Thymus (tissue), 11 donors: ENCODE measurements at regions not wholly inside any gene's neighbourhood (a gene's known extent, or its start where the extent isn't known, plus 50 kb on each side); places are given as distances from the start of the nearest gene placed in this dataset.

Experiments used
- DNase-seq, 9 donors: peaks; one replicate each; pipeline ENCODE4 v3.0.0-alpha.2; 2013; ENCODE audit warnings: low spot score in 9 of 9, low read depth in 6 of 9, missing footprints in 1 of 9
- H3K27ac ChIP-seq, 2 donors: one replicate each; pipeline ENCODE4 v1.5.1; 2013; ENCODE audit warnings: control low read depth in 1 of 2, low read depth in 1 of 2, low read length in 1 of 2, mild to moderate bottlenecking in 1 of 2, moderate library complexity in 1 of 2
- H3K27me3 ChIP-seq, 2 donors: one replicate each; pipeline ENCODE4 v1.5.1; 2013; ENCODE audit warnings: low read length in 1 of 2; ENCODE audit not compliant: control insufficient read depth in 2 of 2, insufficient read depth in 1 of 2
- H3K36me3 ChIP-seq, 2 donors: one replicate each; pipeline ENCODE4 v1.5.1; 2013; ENCODE audit warnings: low read length in 1 of 2, mild to moderate bottlenecking in 1 of 2, moderate library complexity in 1 of 2; ENCODE audit not compliant: control insufficient read depth in 2 of 2, insufficient read depth in 2 of 2
- H3K4me1 ChIP-seq, 2 donors: one replicate each; pipeline ENCODE4 v1.5.1; 2013; ENCODE audit warnings: low read length in 2 of 2; ENCODE audit not compliant: control insufficient read depth in 2 of 2, insufficient read depth in 2 of 2
- H3K4me3 ChIP-seq, 2 donors: one replicate each; pipeline ENCODE4 v1.5.1; 2013; ENCODE audit warnings: low read length in 2 of 2, control low read depth in 1 of 2, mild to moderate bottlenecking in 1 of 2
- H3K9me3 ChIP-seq, 2 donors: one replicate each; pipeline ENCODE4 v1.5.1; 2013; ENCODE audit warnings: low read length in 1 of 2, mild to moderate bottlenecking in 1 of 2; ENCODE audit not compliant: control insufficient read depth in 2 of 2, insufficient read depth in 1 of 2
- WGBS: extraction: QIAGEN DNeasy Blood & Tissue Kit; methylation state at CpG from one replicate; pipeline ENCODE4 v1.1.7; 2013; 5-methylcytosine and 5-hydroxymethylcytosine counted together
- donor health status: healthy.

- Histone ChIP-seq H3K36me3 (no peaks in the 10 kb centered on the region), H3K27ac (no peak overlapping the region), H3K4me1 (no peaks in the 10 kb centered on the region), H3K4me3 (no peak overlapping the region), H3K27me3 (no peaks in the 10 kb centered on the region), H3K9me3 (no peaks in the 10 kb centered on the region)
- WGBS = 95% methylated on average over 8 of the region's 8 CpGs
- no peak for DNase-seq
Observed at GRCh38 chr2:144894612-144895599, 375.0 kb upstream of the ZEB2 start.

GRCh38 chr2:144893464-144893863 lies 373.5 kb upstream of the ZEB2 start:
- H3K9me3 ChIP-seq = no peaks in the 10 kb centered on the region
- 97% methylated on average over 4 of the region's 4 CpGs for WGBS
- H3K27me3 ChIP-seq = no peaks in the 10 kb centered on the region
- H3K4me3 ChIP-seq = no peak overlapping the region
- DNase-seq = no peak
- H3K27ac ChIP-seq = no peak overlapping the region
- H3K36me3 ChIP-seq = no peaks in the 10 kb centered on the region
- no peaks in the 10 kb centered on the region for H3K4me1 ChIP-seq

- no peak overlapping the region for H3K27ac ChIP-seq
- no peaks in the 10 kb centered on the region for H3K4me1 ChIP-seq
- WGBS = 11% methylated on average over 1 of the region's 1 CpG
- no peak overlapping the region for H3K4me3 ChIP-seq
- no peaks in the 10 kb centered on the region for H3K36me3 ChIP-seq
- peak in 1 of 9 donors; percentile 8 for DNase-seq
- no peaks in the 10 kb centered on the region for H3K9me3 ChIP-seq
- no peaks in the 10 kb centered on the region for H3K27me3 ChIP-seq
Observed at GRCh38 chr2:144890828-144891227, 370.9 kb upstream of the ZEB2 start.

- Histone ChIP-seq H3K27me3 (no peaks in the 10 kb centered on the region), H3K36me3 (no peaks in the 10 kb centered on the region), H3K9me3 (no peaks in the 10 kb centered on the region), H3K4me3 (no peak overlapping the region), H3K27ac (no peak overlapping the region), H3K4me1 (no peaks in the 10 kb centered on the region)
- WGBS = 97% methylated on average over 5 of the region's 5 CpGs
- DNase-seq = no peak
Observed at GRCh38 chr2:144889348-144889747, 369.4 kb upstream of the ZEB2 start.

GRCh38 chr2:144886862-144887261 lies 366.9 kb upstream of the ZEB2 start:
- Histone ChIP-seq H3K27ac (no peak overlapping the region), H3K4me1 (no peaks in the 10 kb centered on the region), H3K9me3 (no peaks in the 10 kb centered on the region), H3K27me3 (no peaks in the 10 kb centered on the region), H3K4me3 (no peak overlapping the region), H3K36me3 (no peaks in the 10 kb centered on the region)
- no peak for DNase-seq
- WGBS = 96% methylated on average over 3 of the region's 3 CpGs

GRCh38 chr2:144877893-144878292 lies 358.0 kb upstream of the ZEB2 start:
- H3K27me3 ChIP-seq = no peaks in the 10 kb centered on the region
- no peaks in the 10 kb centered on the region for H3K36me3 ChIP-seq
- DNase-seq = no peak
- no peak overlapping the region for H3K27ac ChIP-seq
- H3K4me3 ChIP-seq = no peak overlapping the region
- 97% methylated on average over 8 of the region's 8 CpGs for WGBS
- H3K9me3 ChIP-seq = no peaks in the 10 kb centered on the region
- H3K4me1 ChIP-seq = no peaks in the 10 kb centered on the region

GRCh38 chr2:144876013-144876412 lies 356.1 kb upstream of the ZEB2 start:
- H3K4me3 ChIP-seq = no peak overlapping the region
- no peaks in the 10 kb centered on the region for H3K27me3 ChIP-seq
- H3K27ac ChIP-seq = no peak overlapping the region
- WGBS = 96% methylated on average over 4 of the region's 4 CpGs
- no peak for DNase-seq
- no peaks in the 10 kb centered on the region for H3K4me1 ChIP-seq
- no peaks in the 10 kb centered on the region for H3K9me3 ChIP-seq
- no peaks in the 10 kb centered on the region for H3K36me3 ChIP-seq

- Histone ChIP-seq H3K27me3 (no peaks in the 10 kb centered on the region), H3K36me3 (no peaks in the 10 kb centered on the region), H3K4me3 (no peak overlapping the region), H3K4me1 (no peaks in the 10 kb centered on the region), H3K27ac (no peak overlapping the region), H3K9me3 (no peaks in the 10 kb centered on the region)
- 93% methylated on average over 3 of the region's 3 CpGs for WGBS
- DNase-seq = no peak
Observed at GRCh38 chr2:144875290-144875969, 355.5 kb upstream of the ZEB2 start.

GRCh38 chr2:144865670-144866069 lies 345.8 kb upstream of the ZEB2 start:
- Histone ChIP-seq H3K4me1 (no peaks in the 10 kb centered on the region), H3K9me3 (no peaks in the 10 kb centered on the region), H3K36me3 (no peaks in the 10 kb centered on the region), H3K27ac (no peak overlapping the region), H3K4me3 (no peak overlapping the region), H3K27me3 (no peaks in the 10 kb centered on the region)
- no peak for DNase-seq
- 99% methylated on average over 1 of the region's 1 CpG for WGBS
